GM12872 (cell line): ENCODE measurements at regions not wholly inside any gene's neighbourhood (a gene's known extent, or its start where the extent isn't known, plus 50 kb on each side); places are given as distances from the start of the nearest gene placed in this dataset.

ENCODE experiments used
- CTCF ChIP-seq: IDR thresholded peaks from 3 replicates; pipeline ENCODE4 v1.5.1; 2011; ENCODE audit warnings: low read depth, mild to moderate bottlenecking, low read length, moderate library complexity; ENCODE audit not compliant: insufficient read depth

- no peak for TF ChIP-seq CTCF
These were observed 119.9 kb upstream of the JUN start for GRCh38 chr1:58903514-58904298.

GRCh38 chr1:58904299-58905125 lies 120.7 kb upstream of the JUN start:
- TF ChIP-seq CTCF = no peak

DNA sequence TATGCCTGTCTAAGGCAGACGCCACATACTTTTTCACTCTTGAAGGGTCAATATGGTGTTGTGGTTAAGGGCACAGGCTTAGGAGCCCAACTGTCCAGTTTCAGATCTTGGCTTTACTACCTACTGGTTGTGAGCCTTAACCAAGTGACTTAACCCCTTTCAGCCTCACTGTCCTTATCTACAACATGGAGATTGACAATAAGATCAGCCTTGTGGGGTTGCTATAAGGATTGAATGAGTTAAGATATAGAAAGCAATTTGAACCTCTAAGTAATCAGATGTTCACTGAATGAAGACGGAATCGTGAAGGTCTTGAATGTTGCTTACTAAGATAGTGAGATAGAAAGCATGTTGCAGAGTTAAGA lies 121.3 kb upstream of the JUN start:
- TF ChIP-seq CTCF = no peak

GRCh38 chr1:58905628-58906221 lies 121.9 kb upstream of the JUN start:
- TF ChIP-seq CTCF = no peak

DNA sequence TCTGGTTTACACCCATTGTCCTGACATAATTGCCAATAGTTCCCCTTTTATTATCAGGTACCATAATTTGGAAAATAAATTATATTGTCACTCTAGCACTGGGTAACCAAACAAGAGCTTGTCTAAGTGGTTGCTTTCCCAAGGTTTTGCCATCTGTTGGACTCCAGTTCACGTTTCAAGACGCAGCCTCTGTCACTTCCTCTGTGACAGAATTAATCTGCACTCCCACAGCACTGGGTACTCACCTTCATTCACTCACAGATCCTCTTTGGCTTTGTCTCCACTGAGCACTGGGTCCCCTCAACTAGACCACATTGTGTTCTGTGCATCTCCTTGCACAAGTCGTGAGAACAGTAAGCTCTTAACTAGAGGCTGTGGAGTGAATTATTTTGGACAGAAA lies 123.6 kb upstream of the JUN start:
- no peak for TF ChIP-seq CTCF

DNA sequence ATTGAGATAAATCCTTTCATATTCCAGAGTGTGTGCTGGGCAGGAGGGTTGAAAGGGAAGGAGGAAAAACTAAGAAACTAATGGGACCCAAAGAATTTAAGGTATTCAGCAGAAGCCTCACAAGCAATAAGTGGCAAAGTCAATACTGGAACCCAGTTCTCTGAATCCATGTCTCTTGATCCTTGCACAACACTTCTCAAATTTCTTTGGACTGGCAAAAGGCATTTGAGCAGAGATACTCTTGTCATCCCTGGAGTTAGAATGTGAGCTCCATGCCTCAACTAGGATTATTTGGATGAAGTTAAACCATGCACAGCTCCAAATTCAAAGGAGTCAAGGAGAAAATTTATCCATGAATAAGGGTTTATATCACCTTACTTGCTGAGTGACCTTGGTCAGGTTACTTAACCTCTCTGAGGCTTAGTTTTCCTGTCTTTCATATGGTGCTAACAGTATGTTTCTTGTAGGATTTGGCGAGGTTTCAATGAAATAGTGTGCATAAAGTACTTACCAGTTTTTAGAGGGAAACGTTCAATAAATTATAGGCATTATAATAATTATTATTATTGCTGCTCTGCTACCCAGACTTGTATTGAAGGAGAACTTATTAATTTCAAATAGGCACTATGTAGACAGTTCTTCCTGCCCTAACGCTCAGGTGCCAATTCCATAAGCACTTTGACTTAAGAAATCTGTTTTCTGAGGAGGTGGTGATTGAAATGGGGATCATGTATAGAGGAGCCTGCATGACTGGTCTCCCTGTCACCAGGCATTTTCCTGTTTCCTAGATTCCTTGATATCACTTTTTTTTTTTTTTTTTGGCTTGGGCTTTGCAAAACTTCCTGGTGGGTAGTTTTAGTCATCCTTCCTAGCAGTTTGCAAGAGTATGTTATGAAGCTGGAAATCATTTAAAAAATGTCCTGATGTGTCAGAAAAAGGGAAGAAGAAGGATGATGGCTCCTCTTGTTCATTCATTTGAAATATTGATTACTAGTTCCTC lies 125.0 kb upstream of the JUN start:
- TF ChIP-seq CTCF = no peak
